ENCODE measurements at regions not wholly inside any gene's neighbourhood (a gene's known extent, or its start where the extent isn't known, plus 50 kb on each side); places are given as distances from the start of the nearest gene placed in this dataset.

GRCh38 chr5:158305861-158306260 lies 446.9 kb upstream of the CLINT1 start:
- CTCF ChIA-PET = no interaction called here
- RAD21 ChIA-PET (ENCODE audit: unreplicated experiment) = no interaction called here
- POLR2A ChIA-PET = no interaction called here
- FAIRE-seq = no peak
- H3K4me3 ChIP-seq = no peak overlapping the region
- in situ Hi-C loops (cut with MboI) = no loop called here
- SMC1A ChIA-PET (ENCODE audit: uncharacterized antibody, unreplicated experiment) = no interaction called here
- no peaks in the 10 kb centered on the region for H3K79me2 ChIP-seq (ENCODE audit: control insufficient read depth, insufficient read depth, low read length)
- intact Hi-C loops (cut with micrococcal nuclease; ENCODE audit: unreplicated experiment) = no loop called here
- no peak for DNase-seq (ENCODE audit: low read depth, low spot score)
- WGBS (ENCODE audit: insufficient coverage, insufficient replicate concordance, low lambda C conversion rate, missing lambda C conversion rate) = 0% methylated on average over 1 of the region's 1 CpG
- H3K27me3 ChIP-seq (replicated peaks in 1 of 2; ENCODE audit: control insufficient read depth in 2 of 2, insufficient read depth in 2 of 2, low read length in 1 of 2) = peaks cover 0 to 3% of the 10 kb centered on the region in 2 experiments; a peak in 1 of 4 replicates
- ATAC-seq = no peak
- H4K20me1 ChIP-seq (ENCODE audit: control insufficient read depth, insufficient read depth) = no peaks in the 10 kb centered on the region
- BruUV-seq (replicated peaks) = no TSS peak
- H2AFZ ChIP-seq (ENCODE audit: control insufficient read depth, low read depth, low read length) = no peak overlapping the region
- no peaks in the 10 kb centered on the region for H3K9me3 ChIP-seq (replicated peaks; ENCODE audit: control insufficient read depth, insufficient read depth, low read length)
- TF ChIP-seq HDGF (IDR thresholded peaks at IDR 0.05) (no peak), BACH1 (IDR thresholded peaks at IDR 0.05; ENCODE audit: borderline replicate concordance) (no peak), POLR2AphosphoS5 (IDR thresholded peaks at IDR 0.05; ENCODE audit: low read length) (no peak), HCFC1 (IDR thresholded peaks at IDR 0.05; ENCODE audit: low read length) (no peak), NR2F1 (conservative IDR thresholded peaks at IDR 0.05) (no peak), LARP7 (IDR thresholded peaks at IDR 0.05) (no peak), MAX (IDR thresholded peaks at IDR 0.05; ENCODE audit: low read depth, low read length) (no peak), FOXK2 (IDR thresholded peaks at IDR 0.05) (no peak), ZBTB33 (IDR thresholded peaks at IDR 0.05) (no peak), NFXL1 (IDR thresholded peaks at IDR 0.05; ENCODE audit: borderline replicate concordance) (no peak)
- no peak overlapping the region for H3K4me2 ChIP-seq (ENCODE audit: control insufficient read depth, insufficient read depth)
- no peak overlapping the region for H3K27ac ChIP-seq (ENCODE audit: control insufficient read depth, insufficient read depth)
- no peak overlapping the region for H3K9ac ChIP-seq (ENCODE audit: control insufficient read depth, insufficient read depth, low read length)
- no peaks in the 10 kb centered on the region for H3K4me1 ChIP-seq (ENCODE audit: control insufficient read depth, insufficient read depth, low read length)
- no peaks in the 10 kb centered on the region for H3K36me3 ChIP-seq (ENCODE audit: control insufficient read depth in 2 of 2, insufficient read depth in 2 of 2, low read length in 1 of 2)
